Nephron (organoid): ENCODE measurements at regions not wholly inside any gene's neighbourhood (a gene's known extent, or its start where the extent isn't known, plus 50 kb on each side); places are given as distances from the start of the nearest gene placed in this dataset.

ENCODE experiments used
- H3K27ac Mint-ChIP-seq, 3 experiments: 2 replicates each; pipeline ENCODE4 v1.8.0; 2020; ENCODE audit warnings: mixed read lengths in 3 of 3, mild to moderate bottlenecking in 2 of 3, moderate library complexity in 1 of 3
- H3K27me3 Mint-ChIP-seq: 2 replicates; pipeline ENCODE4 v1.8.0; 2021; ENCODE audit warnings: low read depth, mild to moderate bottlenecking, moderate library complexity, mixed read lengths
- H3K36me3 Mint-ChIP-seq: 2 replicates; pipeline ENCODE4 v1.8.0; 2020; ENCODE audit warnings: low read depth, mixed read lengths
- H3K4me1 Mint-ChIP-seq: 2 replicates; pipeline ENCODE4 v1.8.0; 2020; ENCODE audit warnings: mixed read lengths
- H3K4me3 Mint-ChIP-seq, 3 experiments: 2 replicates each; pipeline ENCODE4 v1.8.0; 2020; ENCODE audit warnings: mild to moderate bottlenecking in 3 of 3, mixed read lengths in 3 of 3, moderate library complexity in 2 of 3
- H3K9me3 Mint-ChIP-seq: 2 replicates; pipeline ENCODE4 v1.8.0; 2020; ENCODE audit warnings: mixed read lengths
- TF ChIP-seq, protein P1 (sequence below), 3 experiments: fragments of 200-600 bp; sonication (generic); IDR thresholded peaks; one replicate each; pipeline ENCODE4 v1.5.0; 2021; ENCODE audit warnings: antibody characterized with exemption in 3 of 3; ENCODE audit not compliant: unreplicated experiment in 3 of 3

DNA sequence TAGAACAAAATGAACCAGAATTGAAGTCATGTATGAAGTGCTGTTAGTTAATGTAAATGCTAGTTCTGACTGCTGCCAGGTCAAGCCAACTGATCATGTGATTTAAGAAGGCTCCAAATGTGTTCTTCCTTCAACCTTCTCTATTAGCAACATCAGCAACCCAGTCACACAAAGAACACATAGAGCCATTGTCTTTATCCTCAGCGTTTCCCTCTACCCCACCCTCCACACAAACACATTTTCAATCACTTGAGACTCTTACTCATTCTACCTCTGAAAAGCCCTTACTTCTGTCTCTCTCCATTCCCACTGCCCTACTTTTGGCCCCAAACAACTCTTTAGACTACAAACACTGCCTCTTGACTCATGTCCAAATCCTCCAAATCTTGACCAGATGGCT lies 89.7 kb upstream of the KDR start:
- peaks cover 2% of the 10 kb centered on the region for H3K9me3 Mint-ChIP-seq
- H3K27me3 Mint-ChIP-seq: peaks cover 4% of the 10 kb centered on the region
- no peaks in the 10 kb centered on the region for H3K36me3 Mint-ChIP-seq
- H3K4me3 Mint-ChIP-seq: no peak overlapping the region
- H3K4me1 Mint-ChIP-seq: peaks cover 28% of the 10 kb centered on the region
- H3K27ac Mint-ChIP-seq: peak overlapping the region in 1 of 3 experiments; percentile 13
- TF ChIP-seq, protein P1, sequence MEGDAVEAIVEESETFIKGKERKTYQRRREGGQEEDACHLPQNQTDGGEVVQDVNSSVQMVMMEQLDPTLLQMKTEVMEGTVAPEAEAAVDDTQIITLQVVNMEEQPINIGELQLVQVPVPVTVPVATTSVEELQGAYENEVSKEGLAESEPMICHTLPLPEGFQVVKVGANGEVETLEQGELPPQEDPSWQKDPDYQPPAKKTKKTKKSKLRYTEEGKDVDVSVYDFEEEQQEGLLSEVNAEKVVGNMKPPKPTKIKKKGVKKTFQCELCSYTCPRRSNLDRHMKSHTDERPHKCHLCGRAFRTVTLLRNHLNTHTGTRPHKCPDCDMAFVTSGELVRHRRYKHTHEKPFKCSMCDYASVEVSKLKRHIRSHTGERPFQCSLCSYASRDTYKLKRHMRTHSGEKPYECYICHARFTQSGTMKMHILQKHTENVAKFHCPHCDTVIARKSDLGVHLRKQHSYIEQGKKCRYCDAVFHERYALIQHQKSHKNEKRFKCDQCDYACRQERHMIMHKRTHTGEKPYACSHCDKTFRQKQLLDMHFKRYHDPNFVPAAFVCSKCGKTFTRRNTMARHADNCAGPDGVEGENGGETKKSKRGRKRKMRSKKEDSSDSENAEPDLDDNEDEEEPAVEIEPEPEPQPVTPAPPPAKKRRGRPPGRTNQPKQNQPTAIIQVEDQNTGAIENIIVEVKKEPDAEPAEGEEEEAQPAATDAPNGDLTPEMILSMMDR (IDR thresholded peaks at IDR 0.05; ENCODE audit: unreplicated experiment in 3 of 3): no peak

DNA sequence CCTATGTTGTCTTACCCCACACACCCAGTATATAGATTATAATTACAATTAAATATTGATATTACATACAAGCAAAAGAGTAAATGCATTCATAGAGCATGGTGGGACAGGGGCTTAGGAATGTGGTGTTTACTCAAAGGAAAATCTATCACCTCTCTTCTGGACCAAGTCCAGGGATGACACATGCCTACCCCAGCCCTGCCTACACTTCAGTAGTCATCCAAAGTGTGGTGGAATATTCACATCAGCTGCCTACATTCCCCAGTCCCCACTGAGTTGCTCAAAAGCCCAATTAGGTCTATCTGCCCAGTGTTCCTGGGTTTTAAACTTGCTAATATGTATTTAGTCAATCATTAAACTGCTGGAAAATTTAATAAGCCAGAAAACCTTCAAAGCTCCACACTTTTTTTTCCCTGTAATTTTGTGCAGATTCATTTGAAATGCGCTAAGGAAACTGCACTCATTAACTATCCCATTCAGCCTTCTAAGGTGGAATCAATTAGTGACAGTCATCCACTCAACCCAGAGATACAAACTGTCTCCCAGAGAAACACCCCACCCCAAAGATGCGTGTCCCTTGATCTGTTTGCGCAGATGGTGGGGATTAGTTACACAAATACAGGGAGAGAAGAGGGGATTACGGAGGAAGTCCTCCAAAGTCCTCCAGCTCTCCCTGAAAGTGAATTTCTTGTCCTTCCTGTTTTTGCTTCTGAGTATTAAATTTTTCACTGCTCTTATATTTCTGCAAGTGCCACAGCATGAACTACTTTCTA lies 91.7 kb upstream of the KDR start:
- H3K4me1 Mint-ChIP-seq: peaks cover 28% of the 10 kb centered on the region
- no peaks in the 10 kb centered on the region for H3K36me3 Mint-ChIP-seq
- peaks cover 4% of the 10 kb centered on the region for H3K27me3 Mint-ChIP-seq
- H3K9me3 Mint-ChIP-seq: no peaks in the 10 kb centered on the region
- H3K4me3 Mint-ChIP-seq: no peak overlapping the region
- H3K27ac Mint-ChIP-seq: peak overlapping the region in 2 of 3 experiments; percentile 45 to 55
- TF ChIP-seq, protein P1 (IDR thresholded peaks at IDR 0.05; ENCODE audit: unreplicated experiment in 3 of 3): no peak

DNA sequence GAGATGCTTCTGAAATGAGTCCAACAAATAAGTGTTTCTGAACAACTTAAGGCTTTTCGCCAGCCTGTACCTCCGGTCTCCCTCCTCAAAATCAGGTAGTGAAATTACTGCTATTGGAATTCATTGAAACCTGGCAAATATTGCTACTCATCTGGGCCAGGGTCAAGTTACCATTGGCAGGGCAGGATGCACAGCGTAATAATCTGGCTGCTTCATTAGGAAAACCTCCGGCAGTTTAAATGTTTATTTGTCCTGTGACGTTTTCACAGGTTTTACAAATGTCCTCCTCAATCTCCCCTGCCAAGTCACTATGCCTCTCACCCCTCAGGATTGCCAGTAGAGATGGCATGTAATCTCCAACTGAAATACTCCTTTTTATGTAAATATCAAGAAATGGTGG lies 92.6 kb upstream of the KDR start:
- Mint-ChIP-seq H3K27me3 (peaks cover 4% of the 10 kb centered on the region), H3K36me3 (no peaks in the 10 kb centered on the region), H3K4me1 (peaks cover 28% of the 10 kb centered on the region), H3K9me3 (no peaks in the 10 kb centered on the region), H3K27ac (no peak overlapping the region), H3K4me3 (no peak overlapping the region)
- TF ChIP-seq, protein P1 (IDR thresholded peaks at IDR 0.05; ENCODE audit: unreplicated experiment in 3 of 3): no peak

DNA sequence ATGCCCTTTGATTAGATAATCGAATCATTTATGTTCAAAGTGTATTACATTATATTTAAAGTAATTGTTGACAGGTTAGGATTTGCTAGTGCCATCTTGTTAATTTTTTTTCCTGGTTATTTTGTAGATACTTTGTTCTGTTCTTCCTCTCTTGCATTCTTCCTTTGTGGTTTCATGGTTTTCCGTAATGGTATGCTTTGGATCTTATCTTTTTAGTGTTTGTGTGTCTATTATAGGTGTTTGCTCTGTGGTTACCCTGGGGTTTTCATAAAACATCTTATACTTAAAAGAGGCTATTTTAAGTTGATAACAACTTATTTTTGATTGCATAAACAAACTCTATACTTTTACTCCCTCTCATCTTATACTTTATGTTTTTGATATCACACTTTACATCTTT lies 108.2 kb upstream of the SRD5A3 start:
- H3K27ac Mint-ChIP-seq: no peak overlapping the region
- no peaks in the 10 kb centered on the region for H3K36me3 Mint-ChIP-seq
- H3K4me3 Mint-ChIP-seq: no peak overlapping the region
- TF ChIP-seq, protein P1 (IDR thresholded peaks at IDR 0.05; ENCODE audit: unreplicated experiment in 3 of 3): no peak
- no peaks in the 10 kb centered on the region for H3K4me1 Mint-ChIP-seq
- H3K9me3 Mint-ChIP-seq: peaks cover 32% of the 10 kb centered on the region
- no peaks in the 10 kb centered on the region for H3K27me3 Mint-ChIP-seq

DNA sequence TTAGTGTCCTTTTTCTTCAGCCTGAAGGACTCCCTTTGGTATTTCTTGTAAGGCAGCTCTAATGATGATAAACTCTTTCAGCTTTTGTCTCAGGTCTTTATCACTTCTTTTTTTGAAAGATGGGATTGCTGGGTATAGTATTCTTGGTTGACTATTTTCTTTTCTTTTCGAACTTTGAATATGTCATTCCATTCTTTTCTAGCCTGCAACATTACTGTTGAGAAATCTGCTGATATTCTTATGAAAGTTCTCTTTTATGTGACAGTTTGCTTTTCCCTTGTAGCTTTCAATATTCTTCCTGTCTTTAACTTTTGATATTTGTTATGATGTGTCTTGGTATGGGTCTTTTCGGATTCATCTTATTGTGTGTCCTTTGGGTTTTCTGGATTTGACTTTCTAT lies 107.6 kb upstream of the SRD5A3 start:
- peaks cover 31% of the 10 kb centered on the region for H3K9me3 Mint-ChIP-seq
- H3K4me1 Mint-ChIP-seq: peaks cover 3% of the 10 kb centered on the region
- no peaks in the 10 kb centered on the region for H3K27me3 Mint-ChIP-seq
- no peaks in the 10 kb centered on the region for H3K36me3 Mint-ChIP-seq
- H3K4me3 Mint-ChIP-seq: no peak overlapping the region
- TF ChIP-seq, protein P1 (IDR thresholded peaks at IDR 0.05; ENCODE audit: unreplicated experiment in 3 of 3): no peak
- no peak overlapping the region for H3K27ac Mint-ChIP-seq

DNA sequence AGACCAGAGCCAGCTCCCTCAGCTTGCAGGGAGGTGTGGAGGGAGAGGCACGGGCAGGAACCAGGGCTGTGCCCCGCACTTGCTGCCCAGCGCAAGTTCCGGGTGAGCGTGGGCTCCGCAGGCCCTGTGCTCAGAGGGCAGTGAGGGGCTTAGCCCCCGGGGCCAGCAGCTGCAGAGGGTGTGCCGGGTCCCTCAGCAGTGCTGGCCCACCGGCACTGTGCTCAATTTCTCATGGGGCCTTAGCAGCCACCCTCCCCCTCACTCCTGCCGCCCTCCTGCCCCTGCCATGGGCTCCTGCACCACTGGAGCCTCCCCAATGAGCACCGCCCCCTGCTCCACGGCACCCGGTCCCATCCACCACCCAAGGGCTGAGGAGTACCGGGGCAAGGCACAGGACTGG lies 104.6 kb upstream of the SRD5A3 start:
- no peak overlapping the region for H3K4me3 Mint-ChIP-seq
- TF ChIP-seq, protein P1 (IDR thresholded peaks at IDR 0.05; ENCODE audit: unreplicated experiment in 3 of 3): no peak

More for the DNA sequence above, 104.6 kb upstream of the SRD5A3 start:
- H3K27me3 Mint-ChIP-seq: peaks cover 5% of the 10 kb centered on the region
- no peaks in the 10 kb centered on the region for H3K36me3 Mint-ChIP-seq
- H3K9me3 Mint-ChIP-seq: peaks cover 23% of the 10 kb centered on the region
- H3K4me1 Mint-ChIP-seq: peaks cover 9% of the 10 kb centered on the region
- H3K27ac Mint-ChIP-seq: no peak overlapping the region
